Transverse colon (tissue), 4 donors: ENCODE measurements at regions not wholly inside any gene's neighbourhood (a gene's known extent, or its start where the extent isn't known, plus 50 kb on each side); places are given as distances from the start of the nearest gene placed in this dataset.

ENCODE experiments used
- EP300 ChIP-seq: sonication (generic); formaldehyde crosslinking; IDR thresholded peaks from one replicate; pipeline ENCODE4 v1.6.1; 2017; ENCODE audit warnings: antibody characterized with exemption, low read depth
- POLR2AphosphoS5 ChIP-seq, 3 donors: sonication (generic); formaldehyde crosslinking; IDR thresholded peaks; one replicate each; pipeline ENCODE4 v1.6.1; 2016; ENCODE audit warnings: antibody characterized with exemption in 3 of 3
- TF ChIP-seq, protein P1 (sequence below), 5 experiments: fragments of 200-600 bp in 3 of 5; fragments of 450-650 bp in 2 of 5; sonication (generic) in 3 of 5; IDR thresholded peaks; 1 replicate in 2 of 5; 2 replicates in 3 of 5; pipeline ENCODE4 v1.5.1; 2016 to 2017; ENCODE audit warnings: antibody characterized with exemption in 5 of 5, inconsistent platforms in 3 of 5, mild to moderate bottlenecking in 2 of 5, moderate library complexity in 1 of 5

GRCh38 chr4:27186710-27187109 is 326.1 kb downstream of the STIM2 start:
- TF ChIP-seq, protein P1, sequence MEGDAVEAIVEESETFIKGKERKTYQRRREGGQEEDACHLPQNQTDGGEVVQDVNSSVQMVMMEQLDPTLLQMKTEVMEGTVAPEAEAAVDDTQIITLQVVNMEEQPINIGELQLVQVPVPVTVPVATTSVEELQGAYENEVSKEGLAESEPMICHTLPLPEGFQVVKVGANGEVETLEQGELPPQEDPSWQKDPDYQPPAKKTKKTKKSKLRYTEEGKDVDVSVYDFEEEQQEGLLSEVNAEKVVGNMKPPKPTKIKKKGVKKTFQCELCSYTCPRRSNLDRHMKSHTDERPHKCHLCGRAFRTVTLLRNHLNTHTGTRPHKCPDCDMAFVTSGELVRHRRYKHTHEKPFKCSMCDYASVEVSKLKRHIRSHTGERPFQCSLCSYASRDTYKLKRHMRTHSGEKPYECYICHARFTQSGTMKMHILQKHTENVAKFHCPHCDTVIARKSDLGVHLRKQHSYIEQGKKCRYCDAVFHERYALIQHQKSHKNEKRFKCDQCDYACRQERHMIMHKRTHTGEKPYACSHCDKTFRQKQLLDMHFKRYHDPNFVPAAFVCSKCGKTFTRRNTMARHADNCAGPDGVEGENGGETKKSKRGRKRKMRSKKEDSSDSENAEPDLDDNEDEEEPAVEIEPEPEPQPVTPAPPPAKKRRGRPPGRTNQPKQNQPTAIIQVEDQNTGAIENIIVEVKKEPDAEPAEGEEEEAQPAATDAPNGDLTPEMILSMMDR (IDR thresholded peaks at IDR 0.05): no peak
- TF ChIP-seq POLR2AphosphoS5 (IDR thresholded peaks at IDR 0.05) (no peak), EP300 (no peak)
